ENCODE measurements at regions not wholly inside any gene's neighbourhood (a gene's known extent, or its start where the extent isn't known, plus 50 kb on each side); places are given as distances from the start of the nearest gene placed in this dataset.
A peak's percentile ranks its signal among the peaks of the same experiment; 100 is the strongest.

DNA sequence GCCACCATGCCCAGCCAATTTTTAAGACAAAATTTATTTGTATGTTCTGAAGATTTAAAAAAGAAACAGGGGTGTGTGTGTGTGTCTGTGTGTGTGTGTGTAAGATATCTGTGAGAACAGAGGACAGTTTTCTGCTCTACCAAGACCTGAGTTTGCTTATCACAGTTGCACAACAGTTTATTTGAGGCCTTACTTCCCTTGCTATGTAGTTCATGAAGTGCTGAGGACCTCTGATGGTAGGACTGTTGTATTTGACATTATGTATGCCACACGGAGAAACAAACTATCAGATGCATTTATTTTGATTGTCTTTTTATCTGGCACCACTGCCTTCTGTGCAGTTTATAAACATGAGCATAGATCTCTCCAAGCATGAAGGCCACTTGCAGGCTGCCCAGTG lies 355.2 kb downstream of the PBX1 start:
- TF ChIP-seq, protein P1, sequence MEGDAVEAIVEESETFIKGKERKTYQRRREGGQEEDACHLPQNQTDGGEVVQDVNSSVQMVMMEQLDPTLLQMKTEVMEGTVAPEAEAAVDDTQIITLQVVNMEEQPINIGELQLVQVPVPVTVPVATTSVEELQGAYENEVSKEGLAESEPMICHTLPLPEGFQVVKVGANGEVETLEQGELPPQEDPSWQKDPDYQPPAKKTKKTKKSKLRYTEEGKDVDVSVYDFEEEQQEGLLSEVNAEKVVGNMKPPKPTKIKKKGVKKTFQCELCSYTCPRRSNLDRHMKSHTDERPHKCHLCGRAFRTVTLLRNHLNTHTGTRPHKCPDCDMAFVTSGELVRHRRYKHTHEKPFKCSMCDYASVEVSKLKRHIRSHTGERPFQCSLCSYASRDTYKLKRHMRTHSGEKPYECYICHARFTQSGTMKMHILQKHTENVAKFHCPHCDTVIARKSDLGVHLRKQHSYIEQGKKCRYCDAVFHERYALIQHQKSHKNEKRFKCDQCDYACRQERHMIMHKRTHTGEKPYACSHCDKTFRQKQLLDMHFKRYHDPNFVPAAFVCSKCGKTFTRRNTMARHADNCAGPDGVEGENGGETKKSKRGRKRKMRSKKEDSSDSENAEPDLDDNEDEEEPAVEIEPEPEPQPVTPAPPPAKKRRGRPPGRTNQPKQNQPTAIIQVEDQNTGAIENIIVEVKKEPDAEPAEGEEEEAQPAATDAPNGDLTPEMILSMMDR (conservative IDR thresholded peaks at IDR 0.05 in 1 of 2, IDR thresholded peaks at IDR 0.05 in 1 of 2; ENCODE audit: low read depth in 1 of 2, low read length in 2 of 2): peak; percentile 34 to 52
- TF ChIP-seq EZH2 (IDR thresholded peaks at IDR 0.05; ENCODE audit: low read length, missing control alignments): no peak
